Esophagus squamous epithelium (tissue), 5 donors: ENCODE measurements at regions not wholly inside any gene's neighbourhood (a gene's known extent, or its start where the extent isn't known, plus 50 kb on each side); places are given as distances from the start of the nearest gene placed in this dataset.

Source experiments
- DNase-seq: peaks from one replicate; lab custom pipeline; 2025; lab: John Stamatoyannopoulos, UW
- H3K27ac ChIP-seq, 4 donors: fragments of 200-600 bp; sonication (generic); one replicate each; pipeline ENCODE4 v1.5.1; 2016 to 2019; ENCODE audit warnings: mild to moderate bottlenecking in 1 of 4
- H3K27me3 ChIP-seq, 4 donors: fragments of 200-600 bp; sonication (generic); 1 replicate in 3 of 4; 2 replicates in 1 of 4; pipeline versions ENCODE4 v1.5.1 to v1.6.0; 2017 to 2021; ENCODE audit warnings: antibody characterized with exemption in 1 of 4
- H3K36me3 ChIP-seq, 3 donors: fragments of 200-600 bp; sonication (generic); one replicate each; pipeline ENCODE4 v1.5.1; 2016 to 2019
- H3K4me1 ChIP-seq, 3 donors: fragments of 200-600 bp; sonication (generic); one replicate each; pipeline ENCODE4 v1.5.1; 2017 to 2019
- H3K4me3 ChIP-seq, 4 donors: fragments of 200-600 bp; sonication (generic); 1 replicate in 3 of 4; 2 replicates in 1 of 4; pipeline ENCODE4 v1.5.1; 2016 to 2019; ENCODE audit warnings: mild to moderate bottlenecking in 2 of 4, moderate library complexity in 1 of 4
- H3K9me3 ChIP-seq, 3 donors: fragments of 200-600 bp; sonication (generic); one replicate each; pipeline ENCODE4 v1.5.1; 2016 to 2019
- POLR2A ChIP-seq, 4 donors: fragments of 450-650 bp; IDR thresholded peaks; one replicate each; pipeline ENCODE4 v1.6.1; 2017; ENCODE audit warnings: antibody characterized with exemption in 4 of 4, mild to moderate bottlenecking in 4 of 4, moderate library complexity in 3 of 4
- WGBS, 2 donors: methylation state at CpG; one replicate each; pipeline ENCODE4 v1.1.5; 2018; 5-methylcytosine and 5-hydroxymethylcytosine counted together
- intact Hi-C: fragments of 100-400 bp; cut with DNase I; formaldehyde crosslinking; loops from one replicate; pipeline ENCODE4 v1.15.0; 2022
- TF ChIP-seq, protein P1 (sequence below), 6 experiments: fragments of 450-650 bp in 4 of 6; fragments of 200-600 bp in 2 of 6; sonication (generic) in 2 of 6; IDR thresholded peaks; one replicate each; pipeline ENCODE4 v1.5.1; 2016 to 2019; ENCODE audit warnings: antibody characterized with exemption in 6 of 6, mild to moderate bottlenecking in 4 of 6, moderate library complexity in 4 of 6
- donor health status: DM: yes; HTN: yes; CAD: no.

GRCh38 chr10:52703451-52703850, 69.1 kb downstream of the MBL2 start:
- Histone ChIP-seq H3K27ac (no peak overlapping the region), H3K9me3 (no peaks in the 10 kb centered on the region), H3K36me3 (no peaks in the 10 kb centered on the region), H3K27me3 (no peaks in the 10 kb centered on the region), H3K4me1 (no peaks in the 10 kb centered on the region), H3K4me3 (no peak overlapping the region)
- DNase-seq, result no peak
- TF ChIP-seq POLR2A (IDR thresholded peaks at IDR 0.05), result no peak
- intact Hi-C loops, result no loop called here
- 75 to 80% methylated on average over 3 of the region's 3 CpGs for WGBS, 2 donors

- WGBS, 2 donors, result 59 to 60% methylated on average over 4 of the region's 4 CpGs
- H3K9me3 ChIP-seq, result no peaks in the 10 kb centered on the region
- no peaks in the 10 kb centered on the region for H3K27me3 ChIP-seq
Measured at GRCh38 chr10:52703898-52704297, 68.7 kb downstream of the MBL2 start.

DNA sequence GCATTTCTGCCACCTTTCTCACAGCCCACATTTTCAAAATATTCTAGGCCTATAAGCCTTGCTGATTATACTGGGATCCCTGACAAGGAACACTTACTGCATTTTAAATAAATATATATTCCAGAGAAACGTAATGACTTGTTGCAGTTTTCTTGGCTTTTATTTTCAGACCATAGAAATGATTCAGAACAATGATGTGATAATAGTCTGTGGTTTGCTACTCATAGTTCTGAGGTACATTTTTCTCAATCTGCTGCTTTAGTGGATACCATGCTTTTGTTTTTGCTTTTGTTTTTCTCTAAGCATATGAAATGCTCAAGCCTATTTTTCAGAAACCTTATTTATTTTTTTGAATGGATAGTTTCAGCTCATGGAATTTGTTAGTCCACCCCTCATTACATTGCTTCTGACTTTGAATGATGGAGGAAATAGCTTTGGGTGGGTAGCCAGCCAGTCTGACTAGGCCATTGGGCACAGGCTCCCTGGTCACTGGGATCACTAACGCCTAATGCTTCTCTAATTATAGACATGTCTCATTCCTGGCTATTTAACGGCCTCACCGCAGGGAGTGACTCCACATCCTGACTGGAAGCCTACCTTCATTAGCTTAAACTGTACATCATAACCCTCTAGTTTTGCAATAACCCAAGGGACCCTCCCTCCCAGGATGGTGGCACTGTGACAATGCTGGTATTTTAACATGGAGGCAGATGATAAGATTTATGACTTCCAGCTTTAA, 66.1 kb downstream of the MBL2 start:
- no peaks in the 10 kb centered on the region for H3K9me3 ChIP-seq
- WGBS, 2 donors, result 67 to 85% methylated on average over 4 of the region's 4 CpGs
- no peaks in the 10 kb centered on the region for H3K36me3 ChIP-seq
- H3K4me1 ChIP-seq, result no peaks in the 10 kb centered on the region
- H3K27me3 ChIP-seq, result no peaks in the 10 kb centered on the region
- DNase-seq, result no peak
- intact Hi-C loops, result no loop called here
- TF ChIP-seq, protein P1, sequence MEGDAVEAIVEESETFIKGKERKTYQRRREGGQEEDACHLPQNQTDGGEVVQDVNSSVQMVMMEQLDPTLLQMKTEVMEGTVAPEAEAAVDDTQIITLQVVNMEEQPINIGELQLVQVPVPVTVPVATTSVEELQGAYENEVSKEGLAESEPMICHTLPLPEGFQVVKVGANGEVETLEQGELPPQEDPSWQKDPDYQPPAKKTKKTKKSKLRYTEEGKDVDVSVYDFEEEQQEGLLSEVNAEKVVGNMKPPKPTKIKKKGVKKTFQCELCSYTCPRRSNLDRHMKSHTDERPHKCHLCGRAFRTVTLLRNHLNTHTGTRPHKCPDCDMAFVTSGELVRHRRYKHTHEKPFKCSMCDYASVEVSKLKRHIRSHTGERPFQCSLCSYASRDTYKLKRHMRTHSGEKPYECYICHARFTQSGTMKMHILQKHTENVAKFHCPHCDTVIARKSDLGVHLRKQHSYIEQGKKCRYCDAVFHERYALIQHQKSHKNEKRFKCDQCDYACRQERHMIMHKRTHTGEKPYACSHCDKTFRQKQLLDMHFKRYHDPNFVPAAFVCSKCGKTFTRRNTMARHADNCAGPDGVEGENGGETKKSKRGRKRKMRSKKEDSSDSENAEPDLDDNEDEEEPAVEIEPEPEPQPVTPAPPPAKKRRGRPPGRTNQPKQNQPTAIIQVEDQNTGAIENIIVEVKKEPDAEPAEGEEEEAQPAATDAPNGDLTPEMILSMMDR (IDR thresholded peaks at IDR 0.05), result no peak
- no peak for TF ChIP-seq POLR2A (IDR thresholded peaks at IDR 0.05)
- H3K27ac ChIP-seq, result no peak overlapping the region
- no peak overlapping the region for H3K4me3 ChIP-seq

More at GRCh38 chr10:52703898-52704297, 68.7 kb downstream of the MBL2 start:
- Histone ChIP-seq H3K36me3 (no peaks in the 10 kb centered on the region), H3K27ac (no peak overlapping the region), H3K4me3 (no peak overlapping the region), H3K4me1 (no peaks in the 10 kb centered on the region)
- intact Hi-C loops, result no loop called here
- DNase-seq, result no peak
- TF ChIP-seq POLR2A (IDR thresholded peaks at IDR 0.05), result no peak
- TF ChIP-seq, protein P1 (IDR thresholded peaks at IDR 0.05), result no peak
